ENCODE measurements at regions not wholly inside any gene's neighbourhood (a gene's known extent, or its start where the extent isn't known, plus 50 kb on each side); places are given as distances from the start of the nearest gene placed in this dataset.

- in situ Hi-C loops (cut with HindIII; ENCODE audit: low sequenced_read_pairs), result no loop called here
- no peak for DNase-seq (ENCODE audit: low read depth)
- TF ChIP-seq CTCF (IDR thresholded peaks at IDR 0.05; ENCODE audit: low read depth, low read length, missing control alignments), result no peak
- no peak overlapping the region for H3K4me3 ChIP-seq (ENCODE audit: low read depth, low read length)
Measured at GRCh38 chr6:20028562-20028961, 183.7 kb downstream of the MBOAT1 start.

- no peak for DNase-seq (ENCODE audit: low read depth)
- in situ Hi-C loops (cut with HindIII; ENCODE audit: low sequenced_read_pairs), result no loop called here
- no peak for TF ChIP-seq CTCF (IDR thresholded peaks at IDR 0.05; ENCODE audit: low read depth, low read length, missing control alignments)
- no peak overlapping the region for H3K4me3 ChIP-seq (ENCODE audit: low read depth, low read length)
Measured at GRCh38 chr6:20029979-20030378, 182.3 kb downstream of the MBOAT1 start.

GRCh38 chr6:20031342-20031741 lies 180.9 kb downstream of the MBOAT1 start:
- in situ Hi-C loops (cut with HindIII; ENCODE audit: low sequenced_read_pairs), result no loop called here
- DNase-seq (ENCODE audit: low read depth), result no peak
- no peak for TF ChIP-seq CTCF (IDR thresholded peaks at IDR 0.05; ENCODE audit: low read depth, low read length, missing control alignments)
- no peak overlapping the region for H3K4me3 ChIP-seq (ENCODE audit: low read depth, low read length)

GRCh38 chr6:20033697-20034407 lies 178.4 kb downstream of the MBOAT1 start:
- no peak for TF ChIP-seq CTCF (IDR thresholded peaks at IDR 0.05; ENCODE audit: low read depth, low read length, missing control alignments)
- in situ Hi-C loops (cut with HindIII; ENCODE audit: low sequenced_read_pairs), result no loop called here
- DNase-seq (ENCODE audit: low read depth), result no peak

GRCh38 chr6:20034408-20034769 lies 177.9 kb downstream of the MBOAT1 start:
- no peak overlapping the region for H3K4me3 ChIP-seq (ENCODE audit: low read depth, low read length)
- no peak for TF ChIP-seq CTCF (IDR thresholded peaks at IDR 0.05; ENCODE audit: low read depth, low read length, missing control alignments)
- no peak for DNase-seq (ENCODE audit: low read depth)
- in situ Hi-C loops (cut with HindIII; ENCODE audit: low sequenced_read_pairs), result no loop called here

More at GRCh38 chr6:20033697-20034407, 178.4 kb downstream of the MBOAT1 start:
- no peak overlapping the region for H3K4me3 ChIP-seq (ENCODE audit: low read depth, low read length)

GRCh38 chr6:20036141-20036677 lies 176.1 kb downstream of the MBOAT1 start:
- no peak for TF ChIP-seq CTCF (IDR thresholded peaks at IDR 0.05; ENCODE audit: low read depth, low read length, missing control alignments)
- in situ Hi-C loops (cut with HindIII; ENCODE audit: low sequenced_read_pairs), result no loop called here
- H3K4me3 ChIP-seq (ENCODE audit: low read depth, low read length), result no peak overlapping the region
- DNase-seq (ENCODE audit: low read depth), result no peak

Measured in astrocyte of the cerebellum (primary cell).